C4-2B (cell line): ENCODE measurements at regions not wholly inside any gene's neighbourhood (a gene's known extent, or its start where the extent isn't known, plus 50 kb on each side); places are given as distances from the start of the nearest gene placed in this dataset.

Experiments used
- ZFX ChIP-seq: fragments of 450-650 bp; IDR thresholded peaks from 2 replicates; pipeline ENCODE4 v1.6.1; 2017
- TF ChIP-seq, protein P1 (sequence below): fragments of 450-650 bp; conservative IDR thresholded peaks from 2 replicates; pipeline ENCODE4 v1.5.1; 2017; ENCODE audit warnings: mild to moderate bottlenecking

- TF ChIP-seq, protein P1, sequence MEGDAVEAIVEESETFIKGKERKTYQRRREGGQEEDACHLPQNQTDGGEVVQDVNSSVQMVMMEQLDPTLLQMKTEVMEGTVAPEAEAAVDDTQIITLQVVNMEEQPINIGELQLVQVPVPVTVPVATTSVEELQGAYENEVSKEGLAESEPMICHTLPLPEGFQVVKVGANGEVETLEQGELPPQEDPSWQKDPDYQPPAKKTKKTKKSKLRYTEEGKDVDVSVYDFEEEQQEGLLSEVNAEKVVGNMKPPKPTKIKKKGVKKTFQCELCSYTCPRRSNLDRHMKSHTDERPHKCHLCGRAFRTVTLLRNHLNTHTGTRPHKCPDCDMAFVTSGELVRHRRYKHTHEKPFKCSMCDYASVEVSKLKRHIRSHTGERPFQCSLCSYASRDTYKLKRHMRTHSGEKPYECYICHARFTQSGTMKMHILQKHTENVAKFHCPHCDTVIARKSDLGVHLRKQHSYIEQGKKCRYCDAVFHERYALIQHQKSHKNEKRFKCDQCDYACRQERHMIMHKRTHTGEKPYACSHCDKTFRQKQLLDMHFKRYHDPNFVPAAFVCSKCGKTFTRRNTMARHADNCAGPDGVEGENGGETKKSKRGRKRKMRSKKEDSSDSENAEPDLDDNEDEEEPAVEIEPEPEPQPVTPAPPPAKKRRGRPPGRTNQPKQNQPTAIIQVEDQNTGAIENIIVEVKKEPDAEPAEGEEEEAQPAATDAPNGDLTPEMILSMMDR = no peak
- TF ChIP-seq ZFX = no peak
These were observed 679.3 kb upstream of the CELF2 start for GRCh38 chr10:10338339-10338738.
